ENCODE measurements at regions not wholly inside any gene's neighbourhood (a gene's known extent, or its start where the extent isn't known, plus 50 kb on each side); places are given as distances from the start of the nearest gene placed in this dataset.
"Not testable (repeated sequence)": the region's sequence is repeated elsewhere in the genome, so short reads cannot be mapped to it uniquely, and the experiment has no call there.

- DNase-seq = no peak
Measured at GRCh38 chr14:103232031-103232808, 101.8 kb upstream of the EIF5 start.

DNA sequence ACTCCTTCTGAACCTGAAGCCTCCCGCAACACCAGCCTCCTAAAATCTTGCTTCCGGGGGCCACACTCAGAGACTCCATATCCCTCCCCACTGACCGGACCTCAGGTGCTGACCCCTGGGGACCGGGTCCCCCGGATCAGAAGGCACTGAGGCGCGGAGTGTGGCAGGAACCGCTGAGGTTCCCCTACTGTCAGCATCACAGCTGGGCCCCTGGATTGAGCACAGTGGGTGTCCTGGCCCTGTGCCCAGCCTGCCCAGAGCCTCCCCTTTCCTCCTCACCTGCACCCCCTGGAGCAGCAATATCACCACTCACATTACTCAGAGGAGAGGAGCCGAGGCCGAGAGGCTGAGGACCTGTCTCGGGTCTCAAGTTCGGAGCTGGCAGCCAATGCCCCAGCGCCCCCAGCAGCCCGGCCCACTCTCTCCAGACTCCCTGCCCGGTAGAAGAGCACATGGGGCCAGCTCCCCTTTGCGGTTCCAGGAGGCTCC is 101.2 kb upstream of the EIF5 start:
- no peak for DNase-seq

DNA sequence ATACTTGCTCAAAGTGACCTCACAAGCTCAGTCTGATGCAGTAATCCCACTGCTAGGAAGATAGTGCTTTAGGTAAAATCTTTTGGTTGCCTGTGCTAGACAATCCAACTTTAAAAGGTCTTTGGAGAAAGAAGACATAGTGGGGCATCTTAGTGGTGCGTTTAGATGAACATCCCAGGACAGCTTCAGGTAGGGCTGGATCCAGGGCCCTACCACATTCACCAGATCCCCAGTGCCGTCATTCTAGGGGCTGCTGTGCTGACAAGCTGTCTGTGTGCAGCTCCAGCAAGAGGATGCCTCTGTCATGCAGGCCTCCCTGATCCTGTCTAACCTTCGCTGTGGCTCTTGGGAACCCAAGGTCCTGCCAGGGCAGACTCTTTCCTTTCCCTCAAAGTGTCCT is 100.7 kb upstream of the EIF5 start:
- DNase-seq = no peak

DNA sequence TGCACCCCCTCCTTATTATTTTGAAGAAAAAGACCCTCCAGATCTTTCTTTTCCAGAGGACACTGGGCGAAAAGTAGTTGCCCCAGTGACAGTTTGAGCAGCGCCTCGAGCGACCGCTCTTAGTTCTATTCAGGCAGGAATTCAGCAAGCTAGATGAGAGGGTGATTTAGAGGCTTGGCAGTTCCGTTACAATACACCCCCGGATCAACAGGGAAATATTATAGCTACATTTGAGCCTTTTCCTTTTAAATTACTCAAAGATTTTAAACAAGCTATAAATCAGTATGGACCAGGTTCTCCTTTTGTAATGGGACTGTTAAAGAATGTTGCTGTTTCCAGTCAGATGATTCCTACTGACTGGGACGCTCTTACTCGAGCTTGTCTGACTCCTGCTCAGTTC is 99.2 kb upstream of the EIF5 start:
- not testable (repeated sequence) for DNase-seq

DNA sequence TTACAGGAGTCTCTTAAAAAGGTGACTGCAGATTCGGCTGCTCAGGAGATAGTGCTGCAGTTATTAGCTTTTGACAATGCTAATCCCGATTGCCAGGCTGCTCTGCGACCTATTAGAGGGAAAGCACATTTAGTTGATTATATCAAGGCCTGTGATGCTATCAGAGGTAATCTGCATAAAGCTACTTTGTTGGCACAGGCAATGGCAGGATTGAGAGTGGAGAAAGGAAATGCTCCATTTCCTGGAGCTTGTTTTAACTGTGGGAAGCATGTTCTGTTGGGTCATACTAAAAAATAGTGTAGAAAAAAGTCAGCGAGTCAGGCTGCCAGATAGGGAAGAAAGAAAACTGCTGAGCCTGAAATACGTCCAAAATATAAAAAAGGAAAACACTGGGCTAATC is 98.5 kb upstream of the EIF5 start:
- not testable (repeated sequence) for DNase-seq

DNA sequence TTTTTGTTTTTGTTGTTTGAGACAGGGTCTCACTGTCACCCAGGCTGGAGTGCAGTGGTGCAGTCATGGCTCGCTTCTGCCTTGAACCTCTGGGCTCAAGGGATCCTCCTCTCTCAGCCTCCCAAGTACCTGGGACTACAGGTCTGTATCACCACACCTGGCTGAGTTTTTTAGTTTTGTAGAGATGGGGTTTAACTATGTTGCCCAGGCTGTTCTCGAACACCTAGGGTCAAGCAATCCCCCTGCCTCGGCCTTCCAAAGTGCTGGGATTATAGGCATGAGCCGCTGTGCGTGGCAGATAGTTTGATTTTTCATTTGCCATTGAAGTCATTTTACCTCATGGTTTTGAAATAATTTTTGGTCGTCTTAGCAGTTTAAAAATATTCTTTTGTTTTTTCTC is 94.3 kb upstream of the EIF5 start:
- DNase-seq = no peak

- DNase-seq = no peak
Measured at GRCh38 chr14:103241531-103241930, 92.5 kb upstream of the EIF5 start.

DNA sequence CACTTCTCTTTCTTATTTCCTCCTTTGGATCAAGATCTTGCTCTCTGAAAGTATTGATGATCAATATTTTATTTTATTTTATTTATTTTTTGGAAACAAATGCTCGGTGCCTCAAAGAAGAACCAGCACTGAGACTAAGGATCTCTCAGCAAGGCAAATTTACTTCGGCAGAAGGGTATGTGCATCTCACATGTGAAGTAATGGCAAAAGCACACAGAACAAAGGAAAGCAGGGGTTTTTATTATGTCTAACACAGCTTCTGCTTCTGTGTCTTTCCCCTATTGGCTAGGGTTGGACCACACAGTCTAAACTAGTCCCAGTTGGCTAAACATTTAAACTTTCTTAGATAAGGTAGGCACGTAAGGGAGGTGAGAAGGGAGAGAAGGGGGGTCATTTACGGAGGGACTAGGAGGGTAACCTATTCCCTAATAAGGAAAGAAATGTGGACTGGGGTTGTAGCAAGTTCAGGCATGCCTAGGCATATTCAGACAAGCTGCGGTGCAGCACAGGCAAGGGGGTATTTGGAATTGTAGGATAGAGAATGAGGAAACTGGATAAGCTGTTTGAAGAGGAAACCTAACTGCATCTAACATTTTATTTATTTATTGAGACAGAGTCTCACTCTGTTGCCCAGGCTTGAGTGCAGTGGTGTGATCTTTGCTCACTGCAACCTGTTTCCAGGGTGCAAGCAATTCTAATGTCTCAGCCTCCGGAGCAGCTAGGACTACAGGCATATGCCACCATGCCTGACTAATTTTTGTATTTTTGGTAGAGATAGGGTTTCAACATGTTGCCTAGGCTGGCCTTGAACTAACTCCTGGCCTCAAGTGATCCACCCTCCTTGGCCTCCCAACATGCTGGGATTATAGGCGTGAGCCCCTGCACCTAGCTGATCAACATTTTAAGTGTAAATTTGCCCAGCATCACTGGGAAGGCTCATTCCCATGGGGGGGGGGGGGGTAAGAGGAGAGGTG is 90.0 kb upstream of the EIF5 start:
- no peak for DNase-seq

DNA sequence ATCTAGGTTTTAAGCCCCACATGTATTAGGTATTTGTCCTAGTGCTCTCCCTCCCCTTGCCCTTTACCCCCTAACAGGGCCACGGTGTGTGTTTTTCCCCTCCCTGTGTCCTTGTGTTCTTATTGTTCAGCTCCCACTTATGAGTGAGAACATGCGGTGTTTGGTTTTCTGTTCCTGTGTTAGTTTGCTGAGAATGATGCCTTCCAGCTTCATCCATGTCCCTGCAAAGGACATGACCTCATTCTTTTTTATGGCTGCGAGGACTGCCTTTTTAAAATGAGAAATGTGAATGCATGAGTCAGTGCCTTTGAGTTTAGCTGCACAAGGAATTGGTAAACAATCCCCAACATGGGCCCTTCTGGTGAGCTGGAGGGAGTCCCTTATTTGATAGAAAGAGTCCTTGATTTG is 88.4 kb upstream of the EIF5 start:
- not testable (repeated sequence) for DNase-seq

- DNase-seq = no peak
Measured at GRCh38 chr14:103246070-103246469, 88.0 kb upstream of the EIF5 start.

DNA sequence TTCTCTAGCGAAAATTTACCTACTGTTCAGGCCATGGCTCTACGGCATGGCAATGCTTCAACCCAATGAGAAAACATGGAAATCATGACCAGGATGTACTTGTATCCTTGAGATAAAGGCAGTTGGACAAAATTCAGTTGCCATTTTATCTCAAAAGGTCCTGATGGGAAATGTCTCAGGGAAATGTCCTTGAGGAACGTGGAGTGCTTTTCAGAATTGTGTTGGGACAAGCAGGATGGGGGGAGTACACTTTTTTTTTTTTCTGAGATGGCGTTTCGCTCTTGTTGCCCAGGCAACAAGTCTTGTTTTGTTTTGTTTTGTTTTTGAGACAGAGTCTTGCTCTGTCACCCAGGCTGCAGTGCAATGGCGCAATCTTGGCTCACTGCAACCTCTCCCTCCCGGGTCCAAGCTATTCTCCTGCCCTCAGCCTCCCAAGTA is 86.8 kb upstream of the EIF5 start:
- DNase-seq = no peak

DNA sequence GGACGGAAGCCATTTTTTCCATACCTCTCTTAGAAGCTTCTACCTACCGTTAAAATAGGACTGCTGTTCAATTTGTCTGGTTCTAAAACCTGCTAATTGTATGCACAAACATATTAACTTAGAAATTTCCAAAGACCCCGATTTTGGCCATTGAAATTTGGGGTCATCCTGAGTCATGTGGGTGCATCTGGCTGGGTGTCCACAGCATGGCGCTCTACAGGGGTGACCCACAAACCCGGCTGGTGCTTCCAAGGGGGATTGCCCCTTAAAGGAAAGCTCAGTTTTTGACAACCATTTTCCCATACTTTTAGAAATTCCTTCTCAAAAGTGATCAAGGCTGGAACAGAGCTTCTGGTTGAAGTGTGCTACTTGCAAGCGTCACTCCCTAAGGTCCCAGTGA is 83.9 kb upstream of the EIF5 start:
- no peak for DNase-seq

DNA sequence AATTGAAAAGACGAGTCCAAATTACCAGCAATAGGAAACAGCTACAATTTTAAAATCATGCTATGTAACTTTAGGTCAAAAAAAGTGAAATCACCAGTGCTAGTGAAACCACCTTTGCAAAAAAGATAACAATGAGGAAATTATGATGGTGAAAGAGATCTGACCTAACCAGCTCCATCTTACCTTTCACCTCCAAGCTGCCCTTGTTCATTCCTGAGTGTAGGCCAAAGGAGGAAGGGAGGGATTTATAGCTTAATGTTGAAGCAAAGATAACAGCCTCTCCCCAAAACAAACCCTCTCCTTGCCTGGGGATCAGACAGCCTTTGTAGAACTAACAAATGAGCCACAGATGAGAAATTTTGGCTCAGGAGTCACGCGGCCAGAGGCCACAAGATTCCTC is 83.2 kb upstream of the EIF5 start:
- DNase-seq = no peak

GRCh38 chr14:103255555-103255954 is 78.5 kb upstream of the EIF5 start:
- no peak for DNase-seq

DNA sequence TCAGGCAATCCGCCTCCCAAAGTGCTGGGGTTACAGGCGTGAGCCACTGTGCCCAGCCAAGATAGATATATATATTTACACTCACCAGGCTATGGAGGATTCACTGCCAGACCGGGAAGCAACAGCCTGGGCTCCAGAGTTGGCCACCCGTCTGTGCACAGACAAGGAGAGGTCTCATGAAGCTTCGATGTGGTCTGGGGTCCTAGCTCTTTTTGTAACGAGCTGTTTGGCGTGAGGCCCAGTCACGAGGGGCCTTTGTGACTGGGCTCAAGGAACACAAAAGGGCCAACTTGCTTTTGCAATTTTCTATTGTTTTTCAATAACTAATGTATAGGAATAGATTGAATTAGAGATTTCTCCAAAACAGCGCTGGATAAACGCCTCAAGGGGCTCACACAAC is 77.6 kb upstream of the EIF5 start:
- DNase-seq = no peak

- DNase-seq = no peak
Measured at GRCh38 chr14:103257211-103257962, 76.7 kb upstream of the EIF5 start.

DNA sequence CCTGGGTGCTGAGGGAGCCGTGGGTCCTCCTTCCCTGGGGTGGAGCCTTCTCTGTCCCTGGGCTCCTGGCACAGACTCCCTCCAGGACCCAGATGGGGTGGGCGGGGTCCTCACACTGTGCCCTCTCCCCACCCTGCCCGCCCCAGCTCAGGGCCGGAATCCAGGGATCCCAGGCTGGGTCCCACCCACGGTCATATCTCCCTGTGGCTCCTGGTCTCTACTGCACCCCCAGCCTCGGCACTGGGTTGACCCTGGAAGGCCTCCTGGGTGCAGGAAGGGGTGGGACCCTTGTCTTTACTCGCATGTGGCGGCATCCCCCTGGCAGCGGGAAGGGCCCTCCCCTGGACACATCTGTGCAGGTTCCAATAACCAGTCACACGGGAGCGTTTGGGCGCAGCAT is 75.8 kb upstream of the EIF5 start:
- no peak for DNase-seq

DNA sequence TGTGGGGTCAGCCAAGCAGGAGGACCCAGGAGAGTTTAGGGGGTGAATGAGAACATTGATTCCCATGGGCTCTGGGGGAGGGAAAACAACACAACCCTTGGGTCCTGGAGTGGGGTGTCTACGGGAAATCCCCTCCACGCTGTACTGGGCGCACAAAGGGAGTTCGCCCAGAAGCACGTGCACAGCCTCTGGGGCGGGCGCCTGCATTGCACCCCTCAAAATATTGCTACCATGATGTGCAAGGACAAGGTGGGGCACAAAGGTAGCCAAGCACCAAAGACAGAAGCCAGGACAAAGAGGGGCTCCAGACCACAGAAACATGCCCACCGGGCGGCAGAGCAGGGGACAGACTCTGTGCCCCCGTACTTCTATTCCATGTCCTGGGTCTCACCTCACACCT is 74.9 kb upstream of the EIF5 start:
- no peak for DNase-seq

GRCh38 chr14:103259801-103260628 is 74.0 kb upstream of the EIF5 start:
- DNase-seq = no peak

DNA sequence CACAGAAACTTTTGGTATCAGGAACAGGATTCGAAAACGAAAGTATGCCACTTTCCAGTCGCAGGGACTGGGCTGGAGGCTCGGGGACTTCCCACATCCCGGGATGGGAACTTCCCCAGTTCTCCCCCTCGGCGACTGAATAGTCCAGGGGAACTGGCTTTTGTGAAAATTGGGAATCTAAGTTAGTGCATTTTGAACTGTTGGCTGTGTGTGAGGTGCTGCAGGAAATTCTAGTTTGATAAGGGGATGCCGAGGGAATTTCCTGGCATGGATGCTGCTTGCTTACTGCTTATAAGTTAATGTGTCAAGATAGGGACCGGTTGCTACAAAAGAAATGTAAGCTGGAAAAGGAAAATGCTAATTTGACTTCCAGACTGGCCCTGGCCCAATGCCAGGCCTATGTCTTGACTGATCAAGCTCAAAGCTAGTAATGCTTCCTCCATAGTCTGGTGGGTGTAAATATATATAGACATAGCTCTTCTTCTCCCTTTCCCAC is 73.4 kb upstream of the EIF5 start:
- peak; percentile 35 for DNase-seq

GRCh38 chr14:103267226-103267910 is 66.7 kb upstream of the EIF5 start:
- no peak for DNase-seq
